OCI-M1 (cell line): ENCODE measurements at regions not wholly inside any gene's neighbourhood (a gene's known extent, or its start where the extent isn't known, plus 50 kb on each side); places are given as distances from the start of the nearest gene placed in this dataset.

ENCODE experiments used
- DNase-seq: peaks from one replicate; lab custom pipeline; 2025; lab: John Stamatoyannopoulos, UW

- DNase-seq, result no peak
These were observed 181.9 kb downstream of the PABPC4L start for GRCh38 chr4:134019657-134020056.

DNA sequence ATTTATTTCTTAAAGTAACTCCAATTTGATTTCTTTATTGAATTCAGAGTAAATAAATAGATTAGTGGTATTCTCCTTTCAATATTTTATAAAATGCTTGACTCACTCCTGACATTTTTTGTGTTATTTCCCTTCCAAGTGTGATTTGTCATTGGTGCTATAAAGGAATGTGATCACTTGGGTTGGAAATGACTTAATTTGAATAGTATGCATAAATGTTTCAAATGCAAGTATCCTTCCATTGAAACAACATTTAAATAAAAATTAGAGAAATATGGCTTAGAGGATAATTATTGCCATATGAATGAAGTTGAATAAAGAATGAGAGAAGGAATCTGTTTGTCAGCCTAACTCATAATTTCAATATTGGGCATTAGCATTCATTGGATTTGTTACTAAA, 182.7 kb downstream of the PABPC4L start:
- DNase-seq, result no peak

- no peak for DNase-seq
These were observed 200.5 kb downstream of the PABPC4L start for GRCh38 chr4:134001057-134001456.

DNA sequence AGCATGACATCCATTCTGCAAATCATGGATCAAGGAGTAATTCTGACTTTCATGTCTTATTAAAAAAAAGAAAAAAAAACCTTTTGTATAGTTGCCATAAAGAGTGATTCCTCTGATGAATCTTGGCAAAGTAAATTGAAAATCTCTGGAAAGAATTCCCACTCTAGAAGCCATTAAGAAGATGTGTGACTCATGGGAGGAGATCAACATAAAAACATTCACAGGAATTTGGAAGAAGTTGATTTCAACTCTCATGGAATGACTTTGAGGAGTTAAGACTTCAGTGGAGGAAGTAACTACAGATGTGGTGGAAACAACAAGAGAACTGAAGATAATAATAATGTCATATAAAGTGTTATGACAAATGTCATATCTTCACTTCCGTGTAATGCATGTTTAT, 204.2 kb downstream of the PABPC4L start:
- DNase-seq, result no peak

DNA sequence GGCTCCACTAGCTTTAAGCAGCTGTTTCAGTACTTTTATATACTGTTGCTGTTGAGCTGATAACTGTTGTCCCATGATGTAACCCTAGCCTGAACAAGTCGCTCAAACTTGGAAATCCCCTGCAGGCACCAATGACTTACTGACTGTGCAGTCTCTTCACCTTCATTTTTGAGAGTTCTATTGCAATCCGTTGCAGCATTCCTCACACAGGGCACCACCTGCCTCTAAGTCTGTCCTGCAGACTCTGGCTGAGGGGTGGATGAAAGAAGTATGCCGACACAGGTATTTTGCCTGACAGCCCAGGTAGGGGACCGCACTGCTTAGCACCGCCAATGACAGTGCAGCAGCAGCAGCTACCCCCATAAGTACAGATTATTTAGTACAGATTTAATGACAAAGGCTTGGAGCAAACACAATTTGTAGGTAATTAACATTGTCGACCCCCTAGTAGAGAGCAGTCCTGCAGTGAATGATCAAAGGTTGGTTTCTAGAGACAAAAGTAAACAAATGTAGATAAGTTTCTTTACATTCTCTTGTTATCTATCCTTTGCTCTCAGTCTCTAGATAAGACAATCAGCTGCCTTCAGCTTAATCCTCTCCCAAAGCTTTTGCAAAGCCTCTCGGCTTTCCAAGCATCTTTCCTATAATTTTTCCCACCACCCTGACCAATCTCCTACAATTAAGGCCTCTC, 205.0 kb downstream of the PABPC4L start:
- DNase-seq, result no peak

DNA sequence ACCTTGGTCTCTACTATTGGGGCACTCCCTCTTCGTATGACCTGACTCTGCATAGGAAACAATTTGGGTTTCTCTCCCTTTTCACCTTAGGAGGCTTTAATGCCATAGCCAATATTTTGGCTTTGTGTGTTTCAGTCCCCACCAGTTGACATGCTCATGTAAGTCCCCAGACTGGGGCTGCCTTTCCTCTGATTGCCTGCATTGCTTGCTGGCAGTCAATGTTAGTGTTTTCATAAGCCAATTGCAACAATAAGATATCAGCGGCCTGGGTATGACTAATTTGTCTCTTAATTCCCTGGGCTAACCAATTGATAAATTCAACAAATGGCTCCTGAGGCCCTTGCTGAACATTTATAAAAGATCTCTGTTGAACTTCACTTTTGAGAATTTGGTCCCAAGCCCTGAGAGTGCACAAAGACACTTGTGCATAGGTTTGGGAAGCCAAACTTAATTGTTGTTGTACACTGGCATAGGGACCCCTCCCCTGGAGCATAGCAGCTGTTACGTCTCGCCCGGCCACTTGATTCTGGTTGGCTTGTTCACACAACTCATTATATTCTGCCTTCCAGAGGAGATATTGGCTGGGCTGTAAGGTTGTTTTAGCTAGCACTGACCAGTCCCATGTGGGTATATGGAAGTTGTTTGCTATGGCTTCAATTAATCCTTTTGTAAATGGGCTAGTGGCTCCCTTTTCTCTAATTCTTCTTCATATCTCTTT, 206.2 kb downstream of the PABPC4L start:
- DNase-seq, result no peak

DNA sequence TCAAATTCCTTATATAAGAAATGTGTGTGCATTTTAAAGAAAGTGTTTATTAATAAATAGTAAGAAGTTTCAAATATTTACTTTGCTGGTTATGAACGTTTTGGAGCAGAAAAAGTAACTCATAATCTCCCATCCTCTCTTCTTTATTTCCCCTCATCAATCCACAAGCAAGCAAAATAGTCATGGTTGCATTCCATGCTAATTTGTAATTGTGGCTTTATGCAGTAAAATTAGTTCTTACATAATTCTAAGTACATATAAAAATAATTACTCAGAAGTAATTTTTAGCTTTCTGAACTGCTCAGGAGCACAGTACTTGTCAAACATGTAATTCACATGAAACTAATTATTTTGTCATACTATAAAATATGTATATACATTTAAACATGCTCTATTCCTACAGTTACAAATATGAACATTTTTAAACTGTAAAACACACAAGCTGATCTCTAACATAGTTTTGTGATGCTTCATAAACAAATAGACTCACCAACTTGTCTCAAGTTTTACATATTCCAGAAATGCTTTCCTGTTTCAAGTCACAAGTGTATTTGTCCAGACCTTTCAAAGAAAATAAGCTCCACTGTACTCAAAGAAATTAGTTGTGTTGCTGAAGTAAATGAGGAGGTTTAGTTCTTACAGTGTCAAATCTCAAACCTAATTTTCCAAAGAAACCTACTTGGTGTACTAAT, 218.9 kb downstream of the PABPC4L start:
- no peak for DNase-seq

DNA sequence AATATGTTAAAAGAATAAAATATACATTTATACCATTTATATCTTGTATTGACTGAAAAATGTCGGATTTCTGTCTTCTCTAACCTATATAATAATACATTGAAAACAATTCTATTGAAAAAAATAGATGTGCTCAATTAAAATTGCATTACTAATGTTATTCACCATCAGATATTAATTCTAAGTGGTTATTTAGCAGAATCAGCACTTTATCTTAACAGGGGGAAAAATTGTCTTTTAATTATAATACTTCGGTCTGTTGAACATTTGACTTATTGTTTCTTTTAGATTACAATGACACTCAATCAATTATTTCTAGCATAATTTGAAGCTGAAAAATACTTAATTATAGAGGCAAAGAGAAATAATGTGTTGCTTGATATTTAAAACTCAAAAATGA, 220.3 kb downstream of the PABPC4L start:
- DNase-seq, result no peak

GRCh38 chr4:133972586-133972985, 229.0 kb downstream of the PABPC4L start:
- DNase-seq, result no peak

DNA sequence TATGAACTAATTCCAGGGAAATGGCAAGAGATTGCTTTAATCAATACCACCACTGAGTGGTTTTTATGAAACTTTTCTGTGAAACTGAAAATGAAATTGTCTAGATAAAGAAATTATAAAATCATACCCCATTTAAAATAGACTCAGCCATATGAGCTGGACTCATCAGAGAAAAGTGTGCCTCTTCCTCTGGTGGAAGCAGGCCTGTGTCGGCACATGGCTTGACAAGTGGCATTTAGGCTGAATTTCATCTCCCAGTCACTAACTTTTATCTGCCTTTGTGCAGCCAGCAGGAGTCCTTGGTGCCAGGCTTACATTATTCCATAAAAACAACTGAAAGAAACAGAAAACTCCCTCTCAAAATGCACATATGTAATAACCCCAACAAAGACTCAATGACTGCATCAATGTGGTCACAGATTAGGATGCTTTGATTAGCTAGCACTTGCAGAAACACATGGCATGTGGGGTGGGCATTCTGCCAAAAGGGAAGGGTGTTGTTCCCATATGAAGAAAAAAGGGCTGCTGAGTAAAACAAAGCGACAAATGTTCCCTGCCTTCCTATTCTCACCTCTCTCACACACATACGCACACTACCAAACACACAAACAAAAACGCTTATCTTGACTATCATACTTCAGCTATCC, 232.3 kb downstream of the PABPC4L start:
- peak; percentile 89 for DNase-seq

DNA sequence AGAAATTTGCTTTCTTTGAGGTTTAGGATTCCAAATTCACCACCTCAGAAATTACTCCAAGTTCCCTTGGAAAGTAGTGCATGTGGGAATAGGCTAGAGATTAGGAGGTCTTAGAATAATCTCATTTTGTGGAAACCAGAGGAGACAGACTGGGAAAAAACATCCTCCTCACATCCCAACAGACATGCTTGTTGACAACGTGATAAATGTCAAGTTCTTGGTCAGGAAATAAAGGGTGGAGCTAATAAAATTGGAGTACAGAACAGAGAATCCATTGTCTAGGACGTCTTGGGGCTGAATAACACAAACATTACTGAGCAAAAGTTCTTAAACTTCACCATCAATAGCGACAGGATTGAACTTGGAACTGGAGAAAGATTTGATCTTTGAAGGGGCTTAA, 233.4 kb downstream of the PABPC4L start:
- DNase-seq, result no peak

GRCh38 chr4:133960975-133961374, 240.6 kb downstream of the PABPC4L start:
- no peak for DNase-seq

GRCh38 chr4:133943081-133943480, 258.5 kb downstream of the PABPC4L start:
- no peak for DNase-seq

DNA sequence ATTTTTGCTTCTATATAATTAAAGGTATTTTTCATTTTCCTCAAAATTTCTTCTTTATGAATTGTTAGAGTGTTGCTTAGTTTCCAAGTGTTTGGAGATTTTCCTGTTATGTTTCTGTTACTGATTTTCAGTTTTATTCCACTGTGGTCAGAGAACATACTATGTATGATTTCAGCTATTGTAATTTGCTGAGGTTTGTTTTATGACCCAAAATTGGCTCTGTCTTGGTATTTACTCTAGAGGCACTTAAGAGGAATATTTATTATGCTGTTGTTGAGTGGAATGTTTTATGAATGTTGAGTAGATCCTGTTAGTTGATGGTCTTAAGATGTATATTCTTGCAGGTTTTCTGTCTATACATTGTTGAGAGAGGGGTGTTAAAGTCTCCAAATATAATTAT, 263.5 kb downstream of the PABPC4L start:
- no peak for DNase-seq

DNA sequence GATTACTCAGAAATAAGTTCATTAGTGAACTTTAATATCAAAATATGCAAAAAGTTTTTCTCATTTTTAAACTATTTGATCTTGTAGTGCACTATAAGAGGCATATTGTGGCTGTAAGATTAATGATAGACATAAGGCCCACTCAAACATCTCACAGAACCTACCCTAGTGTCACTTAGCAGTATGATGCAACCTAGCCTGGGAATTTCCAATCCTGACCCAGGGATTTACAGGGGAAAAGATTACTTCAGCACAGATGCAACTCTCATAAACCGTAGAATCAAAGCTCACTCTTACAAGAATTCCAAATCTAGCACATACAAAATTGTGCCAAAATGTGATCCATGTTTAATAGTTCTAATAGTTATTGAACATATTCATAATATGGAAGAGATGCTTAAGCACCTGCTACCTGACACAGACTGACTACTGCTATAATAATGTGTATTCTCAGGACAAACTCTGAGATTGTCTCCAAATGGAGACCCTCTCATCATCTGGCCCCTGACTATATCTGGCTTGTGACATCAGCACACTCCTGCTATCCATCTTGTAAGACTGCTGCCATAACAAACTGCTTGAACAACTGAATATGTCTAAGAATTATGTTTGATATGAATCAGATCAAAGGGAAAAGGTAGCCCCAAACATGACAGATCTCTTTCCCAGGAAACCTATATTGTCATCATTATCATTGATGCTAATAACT, 271.9 kb downstream of the PABPC4L start:
- DNase-seq, result peak; percentile 52

- peak; percentile 39 for DNase-seq
These were observed 280.1 kb downstream of the PABPC4L start for GRCh38 chr4:133921280-133922195.

DNA sequence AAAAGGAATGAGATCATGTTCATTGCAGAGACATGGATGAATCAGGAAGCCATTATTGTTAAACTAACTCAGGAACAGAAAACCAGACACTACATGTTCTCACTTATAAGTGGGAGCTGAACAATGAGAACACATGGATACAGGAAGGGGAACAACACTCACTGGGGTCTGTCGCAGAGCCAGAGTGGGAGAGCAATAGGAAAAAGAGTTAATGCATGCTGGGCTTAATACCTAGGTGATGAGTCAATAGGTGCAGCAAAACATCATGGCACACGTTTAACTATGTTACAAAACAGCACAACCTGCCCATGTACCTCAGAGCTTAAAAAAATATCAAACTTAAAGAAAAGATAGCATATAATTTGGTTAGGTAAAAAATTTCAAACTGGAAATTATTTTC, 281.4 kb downstream of the PABPC4L start:
- DNase-seq, result no peak

GRCh38 chr4:133910165-133910564, 291.4 kb downstream of the PABPC4L start:
- DNase-seq, result no peak

DNA sequence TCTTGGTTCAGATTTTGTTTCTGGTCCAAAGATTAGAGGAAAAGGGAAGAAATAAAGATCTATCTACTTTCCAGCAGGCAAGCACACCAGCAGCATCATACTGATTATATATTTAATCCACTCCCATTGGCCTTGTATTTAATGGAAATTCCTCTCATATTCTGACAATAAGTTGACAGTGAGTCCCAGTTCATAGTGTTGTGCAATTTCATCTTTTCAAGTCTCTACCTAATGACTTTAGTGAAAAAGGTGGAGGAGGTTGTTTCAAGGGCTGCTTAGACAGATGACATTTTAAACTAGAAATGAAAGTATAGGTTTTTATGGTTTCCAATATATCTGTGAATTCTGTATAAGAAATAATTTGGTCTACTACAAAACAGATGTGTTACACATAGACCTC, 298.6 kb downstream of the PABPC4L start:
- no peak for DNase-seq

DNA sequence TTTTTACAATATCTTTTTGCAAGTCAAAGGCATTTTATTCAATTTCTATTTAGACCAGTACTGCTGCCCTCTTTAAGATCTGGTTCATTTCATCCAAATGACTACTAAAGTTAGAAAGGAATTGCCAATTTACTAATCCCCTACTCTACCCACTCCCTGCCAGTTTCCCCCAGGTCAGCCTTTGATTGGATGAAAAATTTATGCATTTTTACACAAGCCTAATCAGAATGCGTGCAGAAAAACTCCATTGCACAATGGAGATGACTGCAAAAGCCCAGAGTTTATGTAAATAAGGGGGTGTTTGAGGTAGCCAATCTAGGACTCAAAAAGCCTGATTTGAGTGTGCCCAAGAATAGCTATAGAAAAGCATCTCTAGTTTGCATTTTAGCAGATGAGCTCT, 310.6 kb downstream of the PABPC4L start:
- DNase-seq, result no peak

DNA sequence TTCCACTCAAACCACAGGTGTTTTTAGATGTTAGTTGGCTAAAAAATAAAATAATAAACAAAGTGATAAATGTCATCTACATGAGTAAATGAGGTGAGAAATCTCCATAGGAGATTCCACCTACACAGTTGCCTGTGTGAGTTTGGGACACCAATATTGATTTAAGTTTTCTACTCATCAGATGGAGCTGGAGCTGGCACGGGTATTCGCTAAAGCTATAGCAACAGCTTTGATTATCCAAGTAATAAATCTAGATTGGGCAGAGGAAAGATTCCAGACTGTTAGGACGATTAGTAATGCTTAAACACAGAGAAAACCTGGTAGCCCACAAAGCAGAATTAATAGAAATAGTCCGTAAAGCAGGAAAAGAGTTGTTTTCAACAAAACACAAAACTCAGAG, 313.9 kb downstream of the PABPC4L start:
- no peak for DNase-seq
